HCT116 (cell line): ENCODE measurements at regions not wholly inside any gene's neighbourhood (a gene's known extent, or its start where the extent isn't known, plus 50 kb on each side); places are given as distances from the start of the nearest gene placed in this dataset.

Experiments used
- ATAC-seq: fragments of 200-7000 bp; cut with Tn5 transposase; 2 replicates; pipeline ENCODE4 v1.9.1; 2020; ENCODE audit warnings: mild to moderate bottlenecking, moderate library complexity
- BruUV-seq: library from RNA; stranded (reverse); fragments of 400-500 nt; replicated peaks from 2 replicates; lab custom pipeline; 2021; lab: Mats Ljungman, UMichigan
- CTCF ChIA-PET: fragments of 300-600 bp; sonication (Branson Sonifier 250); formaldehyde crosslinking; loops from one replicate; lab custom pipeline; 2021; ENCODE audit warnings: antibody characterized with exemption; lab: Charles Lee
- POLR2A ChIA-PET: fragments of 300-600, 350-600 bp; sonication (Branson Sonifier 250); formaldehyde crosslinking; loops from one replicate; lab custom pipeline; 2021; ENCODE audit warnings: antibody characterized with exemption; lab: Charles Lee
- RAD21 ChIA-PET, 2 experiments: fragments of 300-600 bp; sonication (Branson Sonifier 250); formaldehyde crosslinking; loops; one replicate each; lab custom pipeline; 2023; ENCODE audit warnings: low total read pairs in 2 of 2; ENCODE audit not compliant: uncharacterized antibody in 2 of 2, unreplicated experiment in 2 of 2, low non-redundant PET in 1 of 2; lab: Charles Lee
- DNase-seq: peaks from one replicate; pipeline ENCODE4 v3.0.0-alpha.2; 2010; ENCODE audit warnings: low read depth, low spot score
- H2AFZ ChIP-seq: fragments of 200-600 bp; shearing (Covaris generic), sonication (generic); 2 replicates; pipeline ENCODE4 v1.6.1; 2017; ENCODE audit warnings: low read depth, mixed run types, mixed read lengths, antibody characterized with exemption, low read length; ENCODE audit not compliant: poor library complexity, severe bottlenecking
- H3K27ac ChIP-seq: 2 replicates; pipeline ENCODE4 v1.5.1; 2012; ENCODE audit warnings: low read depth, low read length
- H3K27me3 ChIP-seq: fragments of 200-600 bp; sonication (generic); 2 replicates; pipeline ENCODE4 v1.6.1; 2016; ENCODE audit warnings: mixed run types, low read length, mixed read lengths; ENCODE audit not compliant: insufficient read depth
- H3K36me3 ChIP-seq, 2 experiments: fragments of 200-500 bp in 1 of 2; fragments of 200-600 bp in 1 of 2; sonication (Bioruptor generic) in 1 of 2; sonication (generic) in 1 of 2; 2 replicates each; pipeline versions ENCODE4 v1.5.1 to v1.6.1; 2014 to 2016; ENCODE audit warnings: low read length in 2 of 2, inconsistent platforms in 1 of 2, mixed read lengths in 1 of 2, mixed run types in 1 of 2; ENCODE audit not compliant: insufficient read depth in 2 of 2, control insufficient read depth in 1 of 2
- H3K4me1 ChIP-seq, 2 experiments: fragments of 200-600 bp in 1 of 2; sonication (generic) in 1 of 2; 2 replicates each; pipeline versions ENCODE4 v1.5.1 to v1.6.1; 2012 to 2017; ENCODE audit warnings: low read length in 2 of 2, inconsistent platforms in 1 of 2, mild to moderate bottlenecking in 1 of 2, mixed read lengths in 1 of 2, mixed run types in 1 of 2, moderate library complexity in 1 of 2; ENCODE audit not compliant: insufficient read depth in 2 of 2, control insufficient read depth in 1 of 2
- H3K4me2 ChIP-seq: fragments of 200-600 bp; sonication (generic); 2 replicates; pipeline ENCODE4 v1.6.1; 2017; ENCODE audit warnings: mixed run types, low read length, mixed read lengths
- H3K4me3 ChIP-seq, 2 experiments: fragments of 200-600 bp in 1 of 2; sonication (generic) in 1 of 2; replicated peaks in 1 of 2; 2 replicates each; pipeline ENCODE4 v1.5.1; 2011 to 2016; ENCODE audit warnings: low read length in 2 of 2, control low read depth in 1 of 2, low read depth in 1 of 2, mild to moderate bottlenecking in 1 of 2, mixed read lengths in 1 of 2, mixed run types in 1 of 2
- H3K79me2 ChIP-seq: fragments of 200-600 bp; sonication (generic); 2 replicates; pipeline ENCODE4 v1.6.1; 2017; ENCODE audit warnings: mild to moderate bottlenecking, mixed run types, low read length, moderate library complexity, mixed read lengths; ENCODE audit not compliant: insufficient read depth
- H3K9ac ChIP-seq: fragments of 200-600 bp; sonication (generic); 2 replicates; pipeline ENCODE4 v1.6.1; 2016; ENCODE audit warnings: low read length, mixed read lengths
- H3K9me2 ChIP-seq: fragments of 200-600 bp; sonication (generic), shearing (Covaris generic); 2 replicates; pipeline ENCODE4 v1.6.1; 2017; ENCODE audit warnings: mixed run types, mild to moderate bottlenecking, moderate library complexity; ENCODE audit not compliant: insufficient read depth
- H3K9me3 ChIP-seq, 2 experiments: fragments of 200-500 bp in 1 of 2; fragments of 200-600 bp in 1 of 2; sonication (Bioruptor generic) in 1 of 2; sonication (generic) in 1 of 2; 2 replicates each; pipeline ENCODE4 v1.6.1; 2014 to 2017; ENCODE audit warnings: low read length in 2 of 2, mixed read lengths in 2 of 2, inconsistent platforms in 1 of 2, low read depth in 1 of 2, mild to moderate bottlenecking in 1 of 2, mixed run types in 1 of 2, moderate library complexity in 1 of 2; ENCODE audit not compliant: control insufficient read depth in 1 of 2, insufficient read depth in 1 of 2
- H4K20me1 ChIP-seq: fragments of 200-600 bp; sonication (generic), shearing (Covaris generic); 2 replicates; pipeline ENCODE4 v1.6.1; 2017; ENCODE audit warnings: mixed run types, mild to moderate bottlenecking, moderate library complexity; ENCODE audit not compliant: insufficient read depth
- CBX3 ChIP-seq: IDR thresholded peaks from 2 replicates; pipeline ENCODE4 v1.6.1; 2012; ENCODE audit warnings: low read depth
- CEBPB ChIP-seq: IDR thresholded peaks from 2 replicates; pipeline ENCODE4 v1.6.1; 2012; ENCODE audit warnings: low read depth
- CTCF ChIP-seq, 3 experiments: fragments of 200-600 bp in 1 of 3; sonication (generic) in 1 of 3; IDR thresholded peaks in 2 of 3; conservative IDR thresholded peaks in 1 of 3; 2 replicates each; pipeline ENCODE4 v1.5.1; 2012 to 2017; ENCODE audit warnings: low read depth in 2 of 3, low read length in 2 of 3, antibody characterized with exemption in 1 of 3, borderline replicate concordance in 1 of 3, control low read depth in 1 of 3, mild to moderate bottlenecking in 1 of 3, mixed read lengths in 1 of 3, mixed run types in 1 of 3, moderate library complexity in 1 of 3; ENCODE audit not compliant: insufficient read depth in 1 of 3
- ELF1 ChIP-seq: IDR thresholded peaks from 2 replicates; pipeline ENCODE4 v1.6.1; 2012; ENCODE audit warnings: low read depth, borderline replicate concordance
- EZH2phosphoT487 ChIP-seq: fragments of 200-600 bp; IDR thresholded peaks from 2 replicates; pipeline ENCODE4 v1.6.1; 2018; ENCODE audit warnings: antibody characterized with exemption, borderline replicate concordance
- FOSL1 ChIP-seq: IDR thresholded peaks from 2 replicates; pipeline ENCODE4 v1.6.1; 2012; ENCODE audit warnings: low read depth
- JUND ChIP-seq: IDR thresholded peaks from 2 replicates; pipeline ENCODE4 v1.6.1; 2012
- MAX ChIP-seq: IDR thresholded peaks from 2 replicates; pipeline ENCODE4 v1.6.1; 2012
- POLR2AphosphoS5 ChIP-seq: IDR thresholded peaks from 2 replicates; pipeline ENCODE4 v1.6.1; 2011; ENCODE audit warnings: mild to moderate bottlenecking, low read depth, low read length, moderate library complexity
- RAD21 ChIP-seq: IDR thresholded peaks from 2 replicates; pipeline ENCODE4 v1.6.1; 2012; ENCODE audit warnings: low read depth, mild to moderate bottlenecking
- SP1 ChIP-seq: IDR thresholded peaks from 2 replicates; pipeline ENCODE4 v1.6.1; 2012; ENCODE audit warnings: low read depth
- YY1 ChIP-seq: IDR thresholded peaks from 2 replicates; pipeline ENCODE4 v1.6.1; 2011; ENCODE audit warnings: low read length, low read depth, moderate library complexity, mild to moderate bottlenecking; ENCODE audit not compliant: insufficient replicate concordance; ENCODE audit errors: extremely low read depth
- ZBTB33 ChIP-seq: IDR thresholded peaks from 2 replicates; pipeline ENCODE4 v1.6.1; 2011; ENCODE audit warnings: mild to moderate bottlenecking, low read length, moderate library complexity; ENCODE audit not compliant: insufficient replicate concordance; ENCODE audit errors: extremely low read depth
- ZNF274 ChIP-seq: fragments of 200-500 bp; sonication (Bioruptor generic); IDR thresholded peaks from 2 replicates; pipeline ENCODE4 v1.6.1; 2014; ENCODE audit warnings: mild to moderate bottlenecking, low read depth, low read length, inconsistent platforms
- intact Hi-C: fragments of 100-400 bp; cut with micrococcal nuclease; formaldehyde crosslinking; loops from 2 replicates; pipeline ENCODE4 v1.10.0; 2022

GRCh38 chr11:116224889-116225200 is 547.9 kb downstream of the BUD13 start:
- CTCF ChIA-PET: no interaction called here

GRCh38 chr11:116224154-116224888 is 548.5 kb downstream of the BUD13 start:
- RAD21 ChIA-PET: no interaction called here
- Histone ChIP-seq H3K4me3 (no peak overlapping the region), H3K27me3 (peaks cover 15% of the 10 kb centered on the region), H4K20me1 (no peaks in the 10 kb centered on the region), H3K27ac (no peak overlapping the region), H3K9me3 (no peaks in the 10 kb centered on the region), H3K36me3 (no peaks in the 10 kb centered on the region), H3K9me2 (no peaks in the 10 kb centered on the region), H3K79me2 (no peaks in the 10 kb centered on the region), H3K4me1 (no peaks in the 10 kb centered on the region), H2AFZ (no peak overlapping the region), H3K9ac (no peak overlapping the region), H3K4me2 (no peak overlapping the region)
- intact Hi-C loops: no loop called here
- no TSS peak for BruUV-seq
- POLR2A ChIA-PET: no interaction called here
- CTCF ChIA-PET: no interaction called here
- DNase-seq: peak; percentile 6
- ATAC-seq: peak; percentile 90
- TF ChIP-seq CTCF (IDR thresholded peaks at IDR 0.05 in 2 of 3, conservative IDR thresholded peaks at IDR 0.05 in 1 of 3; ENCODE audit: borderline replicate concordance in 1 of 3, insufficient read depth in 1 of 3, low read depth in 2 of 3, low read length in 2 of 3): peak; percentile 33 to 75 (median 74); a peak in 5 of 6 replicates
- TF ChIP-seq MAX: no peak
- no peak for TF ChIP-seq CEBPB
- peak; percentile 40 for TF ChIP-seq RAD21
- no peak for TF ChIP-seq FOSL1
- no peak for TF ChIP-seq ZBTB33
- no peak for TF ChIP-seq JUND
- TF ChIP-seq ELF1: no peak
- TF ChIP-seq EZH2phosphoT487: no peak
- TF ChIP-seq POLR2AphosphoS5: no peak

More at GRCh38 chr11:116224889-116225200, 547.9 kb downstream of the BUD13 start:
- H3K36me3 ChIP-seq: no peaks in the 10 kb centered on the region
- TF ChIP-seq SP1: no peak
- no peak for TF ChIP-seq EZH2phosphoT487
- TF ChIP-seq ZNF274: no peak
- no peak for TF ChIP-seq YY1
- no peak for TF ChIP-seq CBX3
- TF ChIP-seq CEBPB: no peak
- TF ChIP-seq ELF1: no peak
- H3K27me3 ChIP-seq: peaks cover 15% of the 10 kb centered on the region
- no peak overlapping the region for H3K9ac ChIP-seq
- RAD21 ChIA-PET: no interaction called here
- no peaks in the 10 kb centered on the region for H3K9me3 ChIP-seq
- DNase-seq (no peak), ATAC-seq (no peak)
- H3K79me2 ChIP-seq: no peaks in the 10 kb centered on the region
- H4K20me1 ChIP-seq: no peaks in the 10 kb centered on the region
- no peak overlapping the region for H3K27ac ChIP-seq
- H3K9me2 ChIP-seq: no peaks in the 10 kb centered on the region
- no TSS peak for BruUV-seq
- intact Hi-C loops: no loop called here
- POLR2A ChIA-PET: no interaction called here
- H3K4me3 ChIP-seq: no peak overlapping the region
- H3K4me2 ChIP-seq: no peak overlapping the region
- no peaks in the 10 kb centered on the region for H3K4me1 ChIP-seq
- H2AFZ ChIP-seq: no peak overlapping the region
